ENCODE measurements at regions not wholly inside any gene's neighbourhood (a gene's known extent, or its start where the extent isn't known, plus 50 kb on each side); places are given as distances from the start of the nearest gene placed in this dataset.

GRCh38 chr2:21250673-21251072 lies 126.9 kb downstream of the TDRD15 start:
- TF ChIP-seq TAF1 (IDR thresholded peaks at IDR 0.05; ENCODE audit: low read depth, low read length) (no peak), POLR2A (IDR thresholded peaks at IDR 0.05; ENCODE audit: low read depth, low read length) (no peak), POLR2AphosphoS5 (IDR thresholded peaks at IDR 0.05; ENCODE audit: low read depth, low read length) (no peak), POU2F2 (IDR thresholded peaks at IDR 0.05; ENCODE audit: low read depth, low read length) (no peak), SPI1 (IDR thresholded peaks at IDR 0.05; ENCODE audit: low read depth, low read length) (no peak)
